NB4 (cell line): ENCODE measurements at regions not wholly inside any gene's neighbourhood (a gene's known extent, or its start where the extent isn't known, plus 50 kb on each side); places are given as distances from the start of the nearest gene placed in this dataset.

ENCODE experiments used
- MAX ChIP-seq: IDR thresholded peaks from 2 replicates; pipeline ENCODE4 v1.6.1; 2011; ENCODE audit warnings: low read depth, low read length
- MYC ChIP-seq: IDR thresholded peaks from 2 replicates; pipeline ENCODE4 v1.6.1; 2011; ENCODE audit warnings: low read depth, low read length
- POLR2A ChIP-seq: IDR thresholded peaks from 2 replicates; pipeline ENCODE4 v1.6.1; 2011; ENCODE audit warnings: mild to moderate bottlenecking; ENCODE audit not compliant: insufficient read length; ENCODE audit errors: extremely low read depth
- TF ChIP-seq, protein P1 (sequence below): IDR thresholded peaks from one replicate; pipeline ENCODE4 v1.5.1; 2012; ENCODE audit warnings: low read depth, low read length

DNA sequence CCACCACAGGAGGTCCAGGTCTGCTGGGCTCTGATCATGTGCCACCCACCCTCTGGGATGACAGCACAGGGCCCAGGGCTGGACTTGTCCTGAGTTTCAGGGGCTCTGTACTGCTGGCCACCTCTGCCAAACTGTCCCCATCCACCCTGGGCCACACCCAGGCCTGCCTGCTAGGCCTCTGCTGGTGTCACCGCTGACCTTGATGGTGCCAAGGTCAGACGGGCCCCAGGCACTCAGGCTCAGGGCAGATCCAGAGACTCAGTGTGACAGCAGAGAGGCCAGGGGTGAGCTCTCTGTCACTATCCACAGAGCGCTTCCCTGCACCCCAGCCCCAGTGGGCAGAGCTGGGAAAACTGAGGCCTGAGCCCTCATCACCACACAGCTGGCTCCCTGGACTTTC, 75.6 kb downstream of the RMI2 start:
- TF ChIP-seq, protein P1, sequence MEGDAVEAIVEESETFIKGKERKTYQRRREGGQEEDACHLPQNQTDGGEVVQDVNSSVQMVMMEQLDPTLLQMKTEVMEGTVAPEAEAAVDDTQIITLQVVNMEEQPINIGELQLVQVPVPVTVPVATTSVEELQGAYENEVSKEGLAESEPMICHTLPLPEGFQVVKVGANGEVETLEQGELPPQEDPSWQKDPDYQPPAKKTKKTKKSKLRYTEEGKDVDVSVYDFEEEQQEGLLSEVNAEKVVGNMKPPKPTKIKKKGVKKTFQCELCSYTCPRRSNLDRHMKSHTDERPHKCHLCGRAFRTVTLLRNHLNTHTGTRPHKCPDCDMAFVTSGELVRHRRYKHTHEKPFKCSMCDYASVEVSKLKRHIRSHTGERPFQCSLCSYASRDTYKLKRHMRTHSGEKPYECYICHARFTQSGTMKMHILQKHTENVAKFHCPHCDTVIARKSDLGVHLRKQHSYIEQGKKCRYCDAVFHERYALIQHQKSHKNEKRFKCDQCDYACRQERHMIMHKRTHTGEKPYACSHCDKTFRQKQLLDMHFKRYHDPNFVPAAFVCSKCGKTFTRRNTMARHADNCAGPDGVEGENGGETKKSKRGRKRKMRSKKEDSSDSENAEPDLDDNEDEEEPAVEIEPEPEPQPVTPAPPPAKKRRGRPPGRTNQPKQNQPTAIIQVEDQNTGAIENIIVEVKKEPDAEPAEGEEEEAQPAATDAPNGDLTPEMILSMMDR: no peak
- TF ChIP-seq MAX: no peak
- no peak for TF ChIP-seq POLR2A
- no peak for TF ChIP-seq MYC
